ENCODE measurements at regions not wholly inside any gene's neighbourhood (a gene's known extent, or its start where the extent isn't known, plus 50 kb on each side); places are given as distances from the start of the nearest gene placed in this dataset.

DNA sequence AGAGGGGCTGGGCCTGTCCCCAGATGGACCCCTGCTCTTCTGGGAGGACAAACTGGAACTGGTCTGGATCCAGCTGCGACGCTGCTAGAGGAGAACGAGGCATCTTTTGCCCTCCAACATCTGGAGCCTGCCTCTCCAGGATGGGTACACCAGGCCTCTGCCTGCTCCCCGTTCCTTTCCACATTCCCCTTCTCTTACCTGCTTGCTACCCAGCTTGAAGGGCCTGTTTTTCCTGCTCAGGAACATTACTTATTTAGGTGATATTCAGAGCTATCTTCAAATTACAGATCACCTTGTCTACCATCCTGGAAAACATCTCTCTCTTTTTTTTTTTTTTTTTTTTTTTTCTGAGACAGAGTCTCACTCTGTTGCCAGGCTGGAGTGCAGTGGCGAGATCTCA is 64.0 kb downstream of the CHRD start:
- TF ChIP-seq CTCF (IDR thresholded peaks at IDR 0.05) (no peak), POLR2A (IDR thresholded peaks at IDR 0.05) (no peak)
